Neural progenitor cell (in vitro differentiated cells): ENCODE measurements at regions not wholly inside any gene's neighbourhood (a gene's known extent, or its start where the extent isn't known, plus 50 kb on each side); places are given as distances from the start of the nearest gene placed in this dataset.

Experiments used
- DNase-seq: peaks from one replicate; pipeline ENCODE4 v3.0.0-alpha.2; 2016; ENCODE audit warnings: low spot score
- H2AFZ ChIP-seq: fragments of 200-600 bp; sonication (generic); replicated peaks from 2 replicates; pipeline ENCODE4 v1.6.1; 2016; ENCODE audit warnings: antibody characterized with exemption
- H3F3A ChIP-seq: fragments of 200-600 bp; sonication (generic); 2 replicates; pipeline ENCODE4 v1.6.1; 2016; ENCODE audit warnings: antibody characterized with exemption, low read depth
- H3K27ac ChIP-seq: fragments of 200-600 bp; sonication (generic); 2 replicates; pipeline ENCODE4 v1.5.1; 2016; ENCODE audit warnings: mild to moderate bottlenecking
- H3K27me3 ChIP-seq: fragments of 200-600 bp; sonication (generic); 2 replicates; pipeline ENCODE4 v1.6.1; 2016; ENCODE audit warnings: mild to moderate bottlenecking, moderate library complexity
- H3K36me3 ChIP-seq: fragments of 200-600 bp; sonication (generic); 2 replicates; pipeline ENCODE4 v1.5.1; 2016
- H3K4me1 ChIP-seq: fragments of 200-600 bp; sonication (generic); 2 replicates; pipeline ENCODE4 v1.6.1; 2016; ENCODE audit warnings: mixed run types
- H3K4me2 ChIP-seq: fragments of 200-600 bp; sonication (generic); 2 replicates; pipeline ENCODE4 v1.6.1; 2016
- H3K4me3 ChIP-seq: fragments of 200-600 bp; sonication (generic); 2 replicates; pipeline ENCODE4 v1.5.1; 2016
- H3K79me2 ChIP-seq: fragments of 200-600 bp; sonication (generic); 2 replicates; pipeline ENCODE4 v1.6.1; 2016; ENCODE audit warnings: low read depth
- H3K9ac ChIP-seq: fragments of 200-600 bp; sonication (generic); 2 replicates; pipeline ENCODE4 v1.6.1; 2016
- H3K9me3 ChIP-seq: fragments of 200-600 bp; sonication (generic); 2 replicates; pipeline ENCODE4 v1.5.1; 2016; ENCODE audit warnings: low read depth
- H4K20me1 ChIP-seq: fragments of 200-600 bp; sonication (generic); 2 replicates; pipeline ENCODE4 v1.6.1; 2016; ENCODE audit warnings: low read depth
- H3K27ac Mint-ChIP-seq: 3 replicates; pipeline ENCODE4 v1.8.0; 2021; ENCODE audit warnings: mixed read lengths
- H3K27me3 Mint-ChIP-seq: 2 replicates; pipeline ENCODE4 v1.8.0; 2022; ENCODE audit warnings: low read depth, mild to moderate bottlenecking, inconsistent platforms, moderate library complexity, mixed read lengths; ENCODE audit not compliant: insufficient read depth
- H3K36me3 Mint-ChIP-seq: 3 replicates; pipeline ENCODE4 v1.8.0; 2021; ENCODE audit warnings: mixed read lengths
- H3K4me1 Mint-ChIP-seq: 3 replicates; pipeline ENCODE4 v1.8.0; 2021; ENCODE audit warnings: mixed read lengths
- H3K4me3 Mint-ChIP-seq: 3 replicates; pipeline ENCODE4 v1.8.0; 2021; ENCODE audit warnings: mild to moderate bottlenecking, moderate library complexity, mixed read lengths
- H3K9me3 Mint-ChIP-seq: 3 replicates; pipeline ENCODE4 v1.8.0; 2020; ENCODE audit warnings: mixed read lengths
- EZH2 ChIP-seq: fragments of 200-600 bp; sonication (generic); IDR thresholded peaks from 2 replicates; pipeline ENCODE4 v1.6.1; 2017; ENCODE audit warnings: antibody characterized with exemption, mild to moderate bottlenecking, moderate library complexity
- EZH2phosphoT487 ChIP-seq: fragments of 200-600 bp; sonication (generic); IDR thresholded peaks from 2 replicates; pipeline ENCODE4 v1.6.1; 2017; ENCODE audit warnings: antibody characterized with exemption
- TF ChIP-seq, protein P1 (sequence below): fragments of 200-600 bp; sonication (generic); IDR thresholded peaks from 2 replicates; pipeline ENCODE4 v1.5.1; 2017; ENCODE audit warnings: antibody characterized with exemption, mild to moderate bottlenecking

DNA sequence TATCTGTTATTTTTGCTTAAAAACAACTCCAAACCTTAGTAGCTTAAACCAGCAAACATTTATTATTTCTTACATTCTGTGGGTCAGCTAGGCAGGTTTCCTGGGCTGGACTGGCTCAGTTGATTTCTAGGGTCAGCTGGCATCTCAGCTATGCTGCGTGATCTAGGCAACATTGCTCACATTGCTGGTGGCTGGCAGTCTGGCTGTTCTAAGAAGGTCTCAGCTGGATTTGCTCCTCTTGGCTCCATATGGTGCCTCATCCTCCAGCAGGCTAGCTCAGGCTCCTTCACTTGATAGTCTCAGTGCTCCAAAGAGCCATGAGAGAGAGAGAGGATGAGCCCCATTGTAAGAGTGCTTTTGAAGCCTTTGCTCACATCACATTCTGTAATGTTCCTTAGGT lies 470.6 kb upstream of the CDH5 start:
- Histone ChIP-seq H3K79me2 (no peaks in the 10 kb centered on the region), H3K4me2 (no peak overlapping the region)
- peaks cover 13% of the 10 kb centered on the region for H3K9me3 Mint-ChIP-seq

DNA sequence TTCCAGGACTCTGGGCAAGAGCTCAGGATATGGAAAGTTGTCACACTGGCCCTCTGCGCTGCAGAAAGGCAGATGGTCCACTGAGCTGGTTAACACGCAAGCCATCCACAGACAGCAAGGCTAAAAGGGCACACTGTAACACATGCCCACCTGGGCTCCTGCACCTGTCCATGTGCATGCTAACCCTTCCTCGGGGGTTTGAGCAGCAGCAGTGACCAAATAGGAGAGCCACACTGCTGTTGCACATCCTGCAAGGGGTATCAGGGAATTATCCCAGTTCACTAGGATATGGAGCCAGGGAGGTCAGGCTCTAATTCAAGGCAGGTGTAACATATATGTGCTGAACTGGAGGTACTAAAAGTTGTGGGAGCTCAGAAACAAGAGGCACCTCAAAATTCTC lies 471.0 kb upstream of the CDH5 start:
- Mint-ChIP-seq H3K9me3 (peaks cover 13% of the 10 kb centered on the region), H3K27me3 (peaks cover 3% of the 10 kb centered on the region), H3K4me1 (peaks cover 7% of the 10 kb centered on the region), H3K36me3 (no peaks in the 10 kb centered on the region), H3K4me3 (no peak overlapping the region), H3K27ac (no peak overlapping the region)
- no peak overlapping the region for H3K9ac ChIP-seq
- H3K27ac ChIP-seq = no peak overlapping the region
- no peaks in the 10 kb centered on the region for H3K36me3 ChIP-seq
- H3K79me2 ChIP-seq = no peaks in the 10 kb centered on the region
- no peaks in the 10 kb centered on the region for H4K20me1 ChIP-seq
- no peak overlapping the region for H3K4me2 ChIP-seq
- no peaks in the 10 kb centered on the region for H3F3A ChIP-seq
- peaks cover 4% of the 10 kb centered on the region for H3K4me1 ChIP-seq
- H3K27me3 ChIP-seq = no peaks in the 10 kb centered on the region
- H3K4me3 ChIP-seq = no peak overlapping the region
- no peak for TF ChIP-seq EZH2
- no peak for TF ChIP-seq EZH2phosphoT487
- H3K9me3 ChIP-seq = no peaks in the 10 kb centered on the region
- H2AFZ ChIP-seq = no peak overlapping the region
- no peak for DNase-seq

More for the DNA sequence above, 470.6 kb upstream of the CDH5 start:
- no peaks in the 10 kb centered on the region for H4K20me1 ChIP-seq
- H3K9me3 ChIP-seq = no peaks in the 10 kb centered on the region
- H3K4me3 ChIP-seq = no peak overlapping the region
- no peak overlapping the region for H3K4me3 Mint-ChIP-seq
- no peak for TF ChIP-seq EZH2phosphoT487
- TF ChIP-seq EZH2 = no peak
- TF ChIP-seq, protein P1, sequence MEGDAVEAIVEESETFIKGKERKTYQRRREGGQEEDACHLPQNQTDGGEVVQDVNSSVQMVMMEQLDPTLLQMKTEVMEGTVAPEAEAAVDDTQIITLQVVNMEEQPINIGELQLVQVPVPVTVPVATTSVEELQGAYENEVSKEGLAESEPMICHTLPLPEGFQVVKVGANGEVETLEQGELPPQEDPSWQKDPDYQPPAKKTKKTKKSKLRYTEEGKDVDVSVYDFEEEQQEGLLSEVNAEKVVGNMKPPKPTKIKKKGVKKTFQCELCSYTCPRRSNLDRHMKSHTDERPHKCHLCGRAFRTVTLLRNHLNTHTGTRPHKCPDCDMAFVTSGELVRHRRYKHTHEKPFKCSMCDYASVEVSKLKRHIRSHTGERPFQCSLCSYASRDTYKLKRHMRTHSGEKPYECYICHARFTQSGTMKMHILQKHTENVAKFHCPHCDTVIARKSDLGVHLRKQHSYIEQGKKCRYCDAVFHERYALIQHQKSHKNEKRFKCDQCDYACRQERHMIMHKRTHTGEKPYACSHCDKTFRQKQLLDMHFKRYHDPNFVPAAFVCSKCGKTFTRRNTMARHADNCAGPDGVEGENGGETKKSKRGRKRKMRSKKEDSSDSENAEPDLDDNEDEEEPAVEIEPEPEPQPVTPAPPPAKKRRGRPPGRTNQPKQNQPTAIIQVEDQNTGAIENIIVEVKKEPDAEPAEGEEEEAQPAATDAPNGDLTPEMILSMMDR = no peak
- H3K9ac ChIP-seq = no peak overlapping the region
- H3K27ac Mint-ChIP-seq = peak overlapping the region; percentile 31
- peaks cover 7% of the 10 kb centered on the region for H3K4me1 Mint-ChIP-seq
- H3F3A ChIP-seq = no peaks in the 10 kb centered on the region
- no peaks in the 10 kb centered on the region for H3K27me3 ChIP-seq
- peaks cover 4% of the 10 kb centered on the region for H3K4me1 ChIP-seq
- no peaks in the 10 kb centered on the region for H3K36me3 Mint-ChIP-seq
- H3K27ac ChIP-seq = no peak overlapping the region
- no peak for DNase-seq
- peaks cover 3% of the 10 kb centered on the region for H3K27me3 Mint-ChIP-seq
- H3K36me3 ChIP-seq = no peaks in the 10 kb centered on the region
- no peak overlapping the region for H2AFZ ChIP-seq

DNA sequence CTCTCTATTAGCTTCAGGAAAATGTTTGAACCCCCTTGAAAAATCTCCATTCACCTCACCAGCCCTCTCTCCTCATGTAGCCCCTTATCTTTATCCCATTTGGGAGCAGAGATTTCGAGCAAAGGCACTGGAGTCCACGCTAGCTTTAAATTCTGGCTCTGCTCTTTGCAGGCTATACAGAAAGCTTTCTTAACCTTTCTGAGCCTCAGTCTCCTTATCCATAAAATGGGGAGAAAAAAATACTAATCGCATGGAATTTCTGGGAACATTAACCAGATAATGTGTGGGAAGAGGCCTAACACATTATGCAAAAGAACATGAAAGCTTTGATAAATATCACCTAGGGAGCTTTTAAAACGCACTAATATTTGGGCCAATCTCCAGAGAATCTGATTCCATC lies 476.3 kb upstream of the CDH5 start:
- Histone ChIP-seq H3K4me3 (no peak overlapping the region), H4K20me1 (no peaks in the 10 kb centered on the region), H3F3A (no peaks in the 10 kb centered on the region), H2AFZ (no peak overlapping the region), H3K27ac (no peak overlapping the region), H3K79me2 (no peaks in the 10 kb centered on the region), H3K4me1 (no peaks in the 10 kb centered on the region), H3K9me3 (no peaks in the 10 kb centered on the region), H3K4me2 (no peak overlapping the region), H3K27me3 (no peaks in the 10 kb centered on the region), H3K36me3 (no peaks in the 10 kb centered on the region), H3K9ac (no peak overlapping the region)
- TF ChIP-seq, protein P1 = no peak
- peaks cover 2% of the 10 kb centered on the region for H3K27me3 Mint-ChIP-seq
- H3K9me3 Mint-ChIP-seq = peaks cover 5% of the 10 kb centered on the region
- H3K27ac Mint-ChIP-seq = no peak overlapping the region
- H3K36me3 Mint-ChIP-seq = no peaks in the 10 kb centered on the region
- no peak overlapping the region for H3K4me3 Mint-ChIP-seq
- peaks cover 5% of the 10 kb centered on the region for H3K4me1 Mint-ChIP-seq
- DNase-seq = no peak

DNA sequence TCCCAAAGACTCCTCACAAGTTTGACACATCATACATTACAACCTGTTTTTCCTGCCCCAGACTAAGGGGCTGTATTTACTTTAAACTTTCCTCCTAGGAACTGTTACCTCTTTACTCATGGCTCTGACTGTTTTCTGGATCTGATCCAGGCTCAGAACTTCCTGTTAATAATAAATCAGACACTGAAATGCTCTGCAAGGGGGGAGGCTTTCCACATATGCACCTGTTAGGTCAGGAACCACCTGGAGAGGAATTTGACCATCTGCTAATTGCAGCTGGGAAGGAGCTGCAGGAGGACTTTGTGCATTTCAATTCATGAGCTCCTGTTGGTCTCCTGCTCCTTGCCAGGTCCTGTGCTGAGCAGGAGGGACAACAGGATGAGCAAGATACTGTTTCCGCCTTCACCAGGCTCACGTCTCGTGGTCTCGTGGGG lies 476.9 kb upstream of the CDH5 start:
- Mint-ChIP-seq H3K9me3 (no peaks in the 10 kb centered on the region), H3K27ac (no peak overlapping the region), H3K27me3 (peaks cover 2% of the 10 kb centered on the region), H3K4me1 (peaks cover 5% of the 10 kb centered on the region), H3K4me3 (no peak overlapping the region), H3K36me3 (no peaks in the 10 kb centered on the region)
- Histone ChIP-seq H3K79me2 (no peaks in the 10 kb centered on the region), H3K4me2 (no peak overlapping the region), H2AFZ (no peak overlapping the region), H3K27me3 (no peaks in the 10 kb centered on the region), H3K27ac (no peak overlapping the region), H3K4me3 (no peak overlapping the region), H3K36me3 (no peaks in the 10 kb centered on the region), H3K9ac (no peak overlapping the region), H3F3A (no peaks in the 10 kb centered on the region), H3K9me3 (no peaks in the 10 kb centered on the region), H4K20me1 (no peaks in the 10 kb centered on the region), H3K4me1 (no peaks in the 10 kb centered on the region)
- no peak for DNase-seq
- TF ChIP-seq, protein P1 = no peak
- TF ChIP-seq EZH2 = no peak
- no peak for TF ChIP-seq EZH2phosphoT487
